WERI-Rb-1 (cell line): ENCODE measurements at regions not wholly inside any gene's neighbourhood (a gene's known extent, or its start where the extent isn't known, plus 50 kb on each side); places are given as distances from the start of the nearest gene placed in this dataset.

Experiments used
- DNase-seq: peaks from one replicate; pipeline ENCODE4 v3.0.0-alpha.2; 2020
- H3K27ac ChIP-seq: fragments of 250-450 bp; sonication (Bioruptor Pico); 2 replicates; pipeline ENCODE4 v1.5.1; 2020; ENCODE audit warnings: mild to moderate bottlenecking, moderate library complexity
- H3K27me3 ChIP-seq: fragments of 250-450 bp; sonication (Bioruptor Pico); 2 replicates; pipeline ENCODE4 v1.5.1; 2021; ENCODE audit warnings: mild to moderate bottlenecking, low read depth, moderate library complexity; ENCODE audit not compliant: insufficient read depth, severe bottlenecking
- H3K36me3 ChIP-seq: fragments of 250-450 bp; sonication (Bioruptor Pico); 2 replicates; pipeline ENCODE4 v1.5.1; 2020; ENCODE audit warnings: mild to moderate bottlenecking, moderate library complexity
- H3K4me3 ChIP-seq: 2 replicates; pipeline ENCODE4 v1.5.1; 2011; ENCODE audit warnings: low read depth, mild to moderate bottlenecking, control low read depth, low read length
- H3K9me3 ChIP-seq: fragments of 250-450 bp; sonication (Bioruptor Pico); 2 replicates; pipeline ENCODE4 v1.5.1; 2021; ENCODE audit warnings: mild to moderate bottlenecking, moderate library complexity; ENCODE audit not compliant: severe bottlenecking
- CTCF ChIP-seq: IDR thresholded peaks from 2 replicates; pipeline ENCODE4 v1.5.1; 2011; ENCODE audit warnings: low read depth, mild to moderate bottlenecking, control low read depth, inconsistent platforms, low read length

DNA sequence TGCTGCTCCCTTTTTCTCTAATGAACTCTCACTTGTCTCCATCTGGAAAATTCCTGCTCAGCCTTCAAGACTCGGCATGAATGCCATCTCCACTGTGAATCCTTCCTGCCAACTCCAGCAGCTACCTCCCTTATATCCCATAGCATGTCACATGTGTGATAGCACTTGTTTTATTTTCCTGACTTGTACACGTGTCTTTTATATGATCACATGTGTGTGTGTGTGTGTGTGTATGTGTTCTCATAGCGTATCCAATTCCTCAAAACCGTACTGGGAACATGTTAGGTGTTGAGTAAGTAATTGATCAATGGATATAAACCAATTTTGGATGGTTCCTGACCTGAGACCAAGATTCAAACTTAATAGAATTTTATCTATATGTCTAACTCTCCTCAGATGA lies 1107.7 kb downstream of the GALC start:
- H3K27ac ChIP-seq, result no peak overlapping the region
- H3K9me3 ChIP-seq, result no peaks in the 10 kb centered on the region
- H3K4me3 ChIP-seq, result no peak overlapping the region
- H3K36me3 ChIP-seq, result no peaks in the 10 kb centered on the region
- no peaks in the 10 kb centered on the region for H3K27me3 ChIP-seq
- no peak for TF ChIP-seq CTCF
- no peak for DNase-seq

DNA sequence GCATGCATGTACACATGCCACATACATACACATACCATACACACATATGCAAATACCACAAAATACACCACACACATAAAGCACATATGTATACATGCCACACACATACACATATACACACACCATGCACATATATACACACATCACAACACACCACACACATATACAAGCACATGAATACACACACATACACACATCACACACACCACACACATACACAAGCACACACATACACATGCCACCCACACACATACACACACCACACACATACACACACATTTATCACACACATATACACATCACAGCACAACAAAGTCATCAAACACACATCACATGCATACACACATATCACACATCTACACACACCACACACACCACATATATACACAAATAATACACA lies 1108.5 kb downstream of the GALC start:
- no peak for DNase-seq
- TF ChIP-seq CTCF, result no peak
- H3K4me3 ChIP-seq, result no peak overlapping the region

DNA sequence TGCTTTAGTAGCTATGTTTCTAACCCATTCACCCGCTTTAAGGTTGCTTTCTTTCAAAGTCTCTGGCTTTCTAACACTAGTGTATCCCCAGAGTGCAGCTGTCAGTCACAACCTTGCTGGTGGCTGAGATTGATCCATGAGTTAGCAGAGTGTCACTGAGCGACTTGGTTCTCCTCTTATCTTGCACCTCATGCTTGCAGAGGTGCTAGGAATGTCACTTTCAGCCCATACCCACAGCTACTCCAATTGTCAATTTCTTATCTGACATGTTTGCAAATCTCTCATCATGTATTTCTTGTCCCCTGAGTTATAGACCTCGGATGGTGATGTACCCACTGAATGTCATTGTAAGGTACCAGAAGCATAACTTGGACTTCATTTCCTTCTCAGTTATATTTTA lies 1110.2 kb downstream of the GALC start:
- no peaks in the 10 kb centered on the region for H3K27me3 ChIP-seq
- H3K4me3 ChIP-seq, result no peak overlapping the region
- no peak overlapping the region for H3K27ac ChIP-seq
- no peak for DNase-seq
- no peaks in the 10 kb centered on the region for H3K9me3 ChIP-seq
- TF ChIP-seq CTCF, result no peak
- H3K36me3 ChIP-seq, result no peaks in the 10 kb centered on the region

More for the DNA sequence above, 1108.5 kb downstream of the GALC start:
- Histone ChIP-seq H3K36me3 (no peaks in the 10 kb centered on the region), H3K27me3 (no peaks in the 10 kb centered on the region), H3K9me3 (no peaks in the 10 kb centered on the region), H3K27ac (no peak overlapping the region)

DNA sequence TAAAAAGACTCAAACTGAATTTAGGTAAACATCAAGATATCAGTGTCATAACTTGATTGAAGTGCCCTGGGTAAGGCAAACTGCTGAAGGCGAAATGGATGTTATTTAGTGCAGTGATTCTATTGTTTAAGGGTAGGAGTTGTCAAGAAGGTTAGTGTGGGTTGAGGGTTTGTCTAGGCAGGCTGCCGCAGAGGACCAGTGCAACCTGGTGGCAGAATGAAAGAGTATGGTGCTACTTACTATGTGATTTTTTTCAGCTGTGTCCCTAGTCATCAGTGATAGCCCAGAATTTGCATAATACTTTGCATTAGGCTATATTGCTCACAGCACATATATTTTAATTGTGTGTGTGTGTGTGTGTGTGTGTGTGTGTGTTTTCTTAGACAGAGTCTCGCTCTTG lies 1127.0 kb downstream of the GALC start:
- H3K9me3 ChIP-seq, result no peaks in the 10 kb centered on the region
- no peaks in the 10 kb centered on the region for H3K27me3 ChIP-seq
- no peak overlapping the region for H3K27ac ChIP-seq
- no peaks in the 10 kb centered on the region for H3K36me3 ChIP-seq
- no peak for TF ChIP-seq CTCF
- no peak overlapping the region for H3K4me3 ChIP-seq
- no peak for DNase-seq

DNA sequence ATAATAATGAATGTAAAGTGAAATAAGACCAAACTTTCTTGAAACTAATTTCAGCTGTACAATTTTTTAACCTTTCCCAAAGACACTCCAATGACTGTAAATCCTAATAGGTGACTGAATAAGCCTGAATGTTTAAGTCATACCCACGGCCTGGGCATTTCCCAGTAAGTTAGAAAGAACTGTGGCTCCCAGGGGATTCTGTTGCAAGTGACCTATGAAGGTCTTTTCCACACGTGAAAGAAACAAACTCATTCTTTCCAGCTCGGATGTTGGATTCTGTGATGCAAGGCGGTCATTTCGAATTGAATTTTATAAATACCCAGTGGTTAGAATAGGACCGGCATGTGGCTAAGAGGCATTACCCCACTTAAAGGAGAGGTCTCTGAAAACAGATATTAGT lies 1134.4 kb downstream of the GALC start:
- TF ChIP-seq CTCF, result no peak
- no peak overlapping the region for H3K4me3 ChIP-seq
- no peaks in the 10 kb centered on the region for H3K36me3 ChIP-seq
- no peak for DNase-seq
- H3K9me3 ChIP-seq, result no peaks in the 10 kb centered on the region
- H3K27me3 ChIP-seq, result no peaks in the 10 kb centered on the region
- H3K27ac ChIP-seq, result no peak overlapping the region

- DNase-seq, result no peak
- H3K36me3 ChIP-seq, result no peaks in the 10 kb centered on the region
- H3K4me3 ChIP-seq, result no peak overlapping the region
- no peak overlapping the region for H3K27ac ChIP-seq
- TF ChIP-seq CTCF, result no peak
- H3K9me3 ChIP-seq, result no peaks in the 10 kb centered on the region
- H3K27me3 ChIP-seq, result no peaks in the 10 kb centered on the region
These were observed 1135.0 kb downstream of the GALC start for GRCh38 chr14:86858031-86858430.
